H9 (cell line): ENCODE measurements at regions not wholly inside any gene's neighbourhood (a gene's known extent, or its start where the extent isn't known, plus 50 kb on each side); places are given as distances from the start of the nearest gene placed in this dataset.

Experiments
- DNase-seq: peaks from one replicate; pipeline ENCODE4 v3.0.0-alpha.2; 2017
- H2AFZ ChIP-seq: one replicate; pipeline ENCODE4 v1.6.1; 2013; ENCODE audit warnings: mild to moderate bottlenecking, low read length, control low read depth, moderate library complexity
- H2AK5ac ChIP-seq: 2 replicates; pipeline ENCODE4 v1.6.1; 2013; ENCODE audit warnings: low read length, control low read depth, mixed read lengths; ENCODE audit not compliant: insufficient read length
- H2BK120ac ChIP-seq: one replicate; pipeline ENCODE4 v1.6.1; 2013; ENCODE audit warnings: low read depth, mild to moderate bottlenecking, low read length, control low read depth, inconsistent platforms; ENCODE audit not compliant: poor library complexity, severe bottlenecking
- H2BK12ac ChIP-seq: 2 replicates; pipeline ENCODE4 v1.6.1; 2013; ENCODE audit warnings: low read length, control low read depth, mixed read lengths, low read depth; ENCODE audit not compliant: insufficient read length
- H2BK15ac ChIP-seq: 2 replicates; pipeline ENCODE4 v1.6.1; 2013; ENCODE audit warnings: low read depth, low read length, control low read depth
- H2BK20ac ChIP-seq: one replicate; pipeline ENCODE4 v1.6.1; 2013; ENCODE audit warnings: low read depth, mild to moderate bottlenecking, low read length, control low read depth, inconsistent platforms; ENCODE audit not compliant: poor library complexity, severe bottlenecking
- H2BK5ac ChIP-seq: 2 replicates; pipeline ENCODE4 v1.6.1; 2013; ENCODE audit warnings: low read length, control low read depth, mixed read lengths; ENCODE audit not compliant: insufficient read length
- H3K14ac ChIP-seq: 2 replicates; pipeline ENCODE4 v1.6.1; 2013; ENCODE audit warnings: low read length, control low read depth; ENCODE audit not compliant: insufficient read depth
- H3K18ac ChIP-seq: 2 replicates; pipeline ENCODE4 v1.6.1; 2013; ENCODE audit warnings: low read depth, mild to moderate bottlenecking, mixed read lengths, low read length, control low read depth; ENCODE audit not compliant: insufficient read length
- H3K23ac ChIP-seq: 2 replicates; pipeline ENCODE4 v1.6.1; 2013; ENCODE audit warnings: low read length, control low read depth, mixed read lengths, low read depth; ENCODE audit not compliant: insufficient read length
- H3K23me2 ChIP-seq: 2 replicates; pipeline ENCODE4 v1.6.1; 2013; ENCODE audit warnings: low read depth, mild to moderate bottlenecking, mixed read lengths, low read length, control low read depth; ENCODE audit not compliant: insufficient read length, poor library complexity, severe bottlenecking
- H3K27ac ChIP-seq: 2 replicates; pipeline ENCODE4 v1.5.1; 2013; ENCODE audit warnings: low read length, control low read depth, mixed read lengths, low read depth; ENCODE audit not compliant: insufficient read length
- H3K27me3 ChIP-seq: 2 replicates; pipeline ENCODE4 v1.6.1; 2013; ENCODE audit warnings: low read length, control low read depth, inconsistent platforms; ENCODE audit not compliant: insufficient read depth
- H3K4ac ChIP-seq: 2 replicates; pipeline ENCODE4 v1.6.1; 2013; ENCODE audit warnings: low read depth, mild to moderate bottlenecking, control low read depth, inconsistent platforms, low read length, moderate library complexity
- H3K4me1 ChIP-seq: 2 replicates; pipeline ENCODE4 v1.6.1; 2013; ENCODE audit warnings: low read length, control low read depth, inconsistent platforms; ENCODE audit not compliant: insufficient read depth
- H3K4me2 ChIP-seq: 2 replicates; pipeline ENCODE4 v1.6.1; 2013; ENCODE audit warnings: low read length, control low read depth, mixed read lengths; ENCODE audit not compliant: insufficient read length, insufficient read depth
- H3K56ac ChIP-seq: 2 replicates; pipeline ENCODE4 v1.6.1; 2013; ENCODE audit warnings: low read depth, mild to moderate bottlenecking, mixed read lengths, low read length, control low read depth; ENCODE audit not compliant: insufficient read length
- H3K79me1 ChIP-seq: 2 replicates; pipeline ENCODE4 v1.6.1; 2013; ENCODE audit warnings: low read depth, mild to moderate bottlenecking, moderate library complexity, low read length, control low read depth, inconsistent platforms; ENCODE audit not compliant: insufficient read depth, poor library complexity, severe bottlenecking
- H3K79me2 ChIP-seq: 2 replicates; pipeline ENCODE4 v1.6.1; 2013; ENCODE audit warnings: low read length, control low read depth, inconsistent platforms; ENCODE audit not compliant: insufficient read depth
- H3K9ac ChIP-seq: 2 replicates; pipeline ENCODE4 v1.6.1; 2013; ENCODE audit warnings: low read length, control low read depth, mixed read lengths; ENCODE audit not compliant: insufficient read length; ENCODE audit errors: extremely low read depth
- H3K9me3 ChIP-seq: one replicate; pipeline ENCODE4 v1.6.1; 2013; ENCODE audit warnings: low read depth, low read length, inconsistent platforms; ENCODE audit not compliant: control insufficient read depth
- H3T11ph ChIP-seq: one replicate; pipeline ENCODE4 v1.6.1; 2013; ENCODE audit warnings: mild to moderate bottlenecking, low read length, control low read depth, inconsistent platforms
- H4K20me1 ChIP-seq: one replicate; pipeline ENCODE4 v1.6.1; 2013; ENCODE audit not compliant: control insufficient read depth, insufficient read length, insufficient read depth
- H4K5ac ChIP-seq: 2 replicates; pipeline ENCODE4 v1.6.1; 2013; ENCODE audit warnings: low read depth, mild to moderate bottlenecking, mixed read lengths, low read length, control low read depth; ENCODE audit not compliant: insufficient read length
- H4K8ac ChIP-seq: replicated peaks from 2 replicates; pipeline ENCODE4 v1.6.1; 2013; ENCODE audit warnings: low read length, control low read depth, mixed read lengths, low read depth; ENCODE audit not compliant: insufficient read length
- H4K91ac ChIP-seq: 2 replicates; pipeline ENCODE4 v1.6.1; 2013; ENCODE audit warnings: low read depth, mild to moderate bottlenecking, moderate library complexity, mixed read lengths, low read length, control low read depth; ENCODE audit not compliant: insufficient read length
- H3K27ac Mint-ChIP-seq, 3 experiments: 2 replicates in 2 of 3; 3 replicates in 1 of 3; pipeline ENCODE4 v1.8.0; 2020 to 2021; ENCODE audit warnings: mixed read lengths in 3 of 3, mild to moderate bottlenecking in 1 of 3, moderate library complexity in 1 of 3
- H3K27me3 Mint-ChIP-seq: 2 replicates; pipeline ENCODE4 v1.8.0; 2021; ENCODE audit warnings: low read depth, mild to moderate bottlenecking, moderate library complexity, mixed read lengths
- H3K36me3 Mint-ChIP-seq, 3 experiments: 2 replicates in 2 of 3; 3 replicates in 1 of 3; pipeline ENCODE4 v1.8.0; 2020 to 2021; ENCODE audit warnings: low read depth in 3 of 3, mixed read lengths in 3 of 3; ENCODE audit not compliant: insufficient read depth in 1 of 3
- H3K4me1 Mint-ChIP-seq, 2 experiments: 2 replicates each; pipeline ENCODE4 v1.8.0; 2020; ENCODE audit warnings: mixed read lengths in 2 of 2
- H3K4me3 Mint-ChIP-seq, 2 experiments: 2 replicates in 1 of 2; 3 replicates in 1 of 2; pipeline ENCODE4 v1.8.0; 2020 to 2021; ENCODE audit warnings: mild to moderate bottlenecking in 2 of 2, mixed read lengths in 2 of 2, moderate library complexity in 1 of 2
- H3K9me3 Mint-ChIP-seq, 2 experiments: 2 replicates in 1 of 2; 3 replicates in 1 of 2; pipeline ENCODE4 v1.8.0; 2020; ENCODE audit warnings: mild to moderate bottlenecking in 2 of 2, mixed read lengths in 2 of 2, moderate library complexity in 1 of 2
- WGBS: extraction: QIAGEN DNeasy Blood & Tissue Kit; methylation state at CpG from one replicate; pipeline ENCODE4 v1.1.7; 2013; ENCODE audit warnings: missing lambda C conversion rate, low lambda C conversion rate, mixed read lengths; ENCODE audit not compliant: insufficient read length; ENCODE audit errors: extremely low coverage; 5-methylcytosine and 5-hydroxymethylcytosine counted together
- TF ChIP-seq, protein P1 (sequence below): fragments of 200-600 bp; sonication (generic); conservative IDR thresholded peaks from 3 replicates; pipeline ENCODE4 v1.8.0; 2021; ENCODE audit warnings: antibody characterized with exemption, mild to moderate bottlenecking

GRCh38 chr5:125775896-125776295, 647.3 kb upstream of the GRAMD2B start:
- no CpG with 5 or more reads among the region's 1 CpG for WGBS
- H3K27me3 Mint-ChIP-seq = no peaks in the 10 kb centered on the region
- H4K20me1 ChIP-seq = no peaks in the 10 kb centered on the region

More at GRCh38 chr5:125775896-125776295, 647.3 kb upstream of the GRAMD2B start:
- H3K56ac ChIP-seq = no peak overlapping the region
- TF ChIP-seq, protein P1, sequence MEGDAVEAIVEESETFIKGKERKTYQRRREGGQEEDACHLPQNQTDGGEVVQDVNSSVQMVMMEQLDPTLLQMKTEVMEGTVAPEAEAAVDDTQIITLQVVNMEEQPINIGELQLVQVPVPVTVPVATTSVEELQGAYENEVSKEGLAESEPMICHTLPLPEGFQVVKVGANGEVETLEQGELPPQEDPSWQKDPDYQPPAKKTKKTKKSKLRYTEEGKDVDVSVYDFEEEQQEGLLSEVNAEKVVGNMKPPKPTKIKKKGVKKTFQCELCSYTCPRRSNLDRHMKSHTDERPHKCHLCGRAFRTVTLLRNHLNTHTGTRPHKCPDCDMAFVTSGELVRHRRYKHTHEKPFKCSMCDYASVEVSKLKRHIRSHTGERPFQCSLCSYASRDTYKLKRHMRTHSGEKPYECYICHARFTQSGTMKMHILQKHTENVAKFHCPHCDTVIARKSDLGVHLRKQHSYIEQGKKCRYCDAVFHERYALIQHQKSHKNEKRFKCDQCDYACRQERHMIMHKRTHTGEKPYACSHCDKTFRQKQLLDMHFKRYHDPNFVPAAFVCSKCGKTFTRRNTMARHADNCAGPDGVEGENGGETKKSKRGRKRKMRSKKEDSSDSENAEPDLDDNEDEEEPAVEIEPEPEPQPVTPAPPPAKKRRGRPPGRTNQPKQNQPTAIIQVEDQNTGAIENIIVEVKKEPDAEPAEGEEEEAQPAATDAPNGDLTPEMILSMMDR = no peak
- no peak overlapping the region for H3K4me2 ChIP-seq
- H4K91ac ChIP-seq = no peak overlapping the region
- H3K14ac ChIP-seq = no peak overlapping the region
- H3K9me3 ChIP-seq = no peaks in the 10 kb centered on the region
- no peak overlapping the region for H2BK12ac ChIP-seq
- no peak overlapping the region for H3K27ac ChIP-seq
- H3K18ac ChIP-seq = no peak overlapping the region
- H3K9me3 Mint-ChIP-seq = no peaks in the 10 kb centered on the region
- H3K9ac ChIP-seq = no peak overlapping the region
- no peak overlapping the region for H3K23ac ChIP-seq
- H4K8ac ChIP-seq = no peak overlapping the region
- H3K4me1 Mint-ChIP-seq = peaks cover 0 to 5% of the 10 kb centered on the region in 2 experiments; a peak in 1 of 4 replicates
- H2AFZ ChIP-seq = no peak overlapping the region
- no peaks in the 10 kb centered on the region for H3K4me1 ChIP-seq
- no peak overlapping the region for H2AK5ac ChIP-seq
- no peak overlapping the region for H4K5ac ChIP-seq
- no peak overlapping the region for H3K4ac ChIP-seq
- no peak overlapping the region for H3T11ph ChIP-seq
- H2BK5ac ChIP-seq = no peak overlapping the region
- no peak overlapping the region for H2BK15ac ChIP-seq
- H2BK20ac ChIP-seq = no peak overlapping the region
- H3K36me3 Mint-ChIP-seq = no peaks in the 10 kb centered on the region; a peak in 1 of 7 replicates
- no peaks in the 10 kb centered on the region for H3K79me1 ChIP-seq
- no peak overlapping the region for H3K27ac Mint-ChIP-seq
- no peak overlapping the region for H2BK120ac ChIP-seq
- H3K4me3 Mint-ChIP-seq = no peak overlapping the region
- no peak for DNase-seq
- H3K27me3 ChIP-seq = no peaks in the 10 kb centered on the region
- no peaks in the 10 kb centered on the region for H3K79me2 ChIP-seq
- H3K23me2 ChIP-seq = no peaks in the 10 kb centered on the region
